HS-5 (cell line): ENCODE measurements at regions not wholly inside any gene's neighbourhood (a gene's known extent, or its start where the extent isn't known, plus 50 kb on each side); places are given as distances from the start of the nearest gene placed in this dataset.

Experiments used
- DNase-seq: peaks from one replicate; pipeline ENCODE4 v3.0.0-alpha.2; 2012; ENCODE audit warnings: low read depth

GRCh38 chr5:54366707-54367106 lies 56.3 kb upstream of the ARL15 start:
- no peak for DNase-seq

GRCh38 chr5:54363669-54364068 lies 53.3 kb upstream of the ARL15 start:
- no peak for DNase-seq

GRCh38 chr5:54362992-54363625 lies 52.7 kb upstream of the ARL15 start:
- DNase-seq, result no peak

- DNase-seq, result no peak
These were observed 52.1 kb upstream of the ARL15 start for GRCh38 chr5:54362434-54362833.

- no peak for DNase-seq
These were observed 51.5 kb upstream of the ARL15 start for GRCh38 chr5:54361691-54362411.

- no peak for DNase-seq
These were observed 50.7 kb upstream of the ARL15 start for GRCh38 chr5:54360925-54361662.
